Smooth muscle cell (in vitro differentiated cells): ENCODE measurements at regions not wholly inside any gene's neighbourhood (a gene's known extent, or its start where the extent isn't known, plus 50 kb on each side); places are given as distances from the start of the nearest gene placed in this dataset.
"Not testable (repeated sequence)": the region's sequence is repeated elsewhere in the genome, so short reads cannot be mapped to it uniquely, and the experiment has no call there.

ENCODE experiments used
- DNase-seq: peaks from one replicate; lab custom pipeline; 2025; ENCODE audit not compliant: unreplicated experiment; lab: John Stamatoyannopoulos, UW
- H2AFZ ChIP-seq: fragments of 200-600 bp; sonication (generic); 2 replicates; pipeline ENCODE4 v1.6.0; 2016; ENCODE audit warnings: antibody characterized with exemption, low read depth, mild to moderate bottlenecking
- H3F3A ChIP-seq: fragments of 200-600 bp; sonication (generic); 2 replicates; pipeline ENCODE4 v1.6.0; 2017; ENCODE audit warnings: antibody characterized with exemption, low read depth
- H3K27ac ChIP-seq: fragments of 200-600 bp; sonication (generic); 2 replicates; pipeline ENCODE4 v1.5.1; 2016; ENCODE audit warnings: low read depth, mild to moderate bottlenecking
- H3K27me3 ChIP-seq: fragments of 200-600 bp; sonication (generic); 2 replicates; pipeline ENCODE4 v1.6.1; 2016; ENCODE audit warnings: low read depth, mild to moderate bottlenecking
- H3K36me3 ChIP-seq: fragments of 200-600 bp; sonication (generic); 2 replicates; pipeline ENCODE4 v1.5.1; 2016; ENCODE audit warnings: low read depth
- H3K4me1 ChIP-seq: fragments of 200-600 bp; sonication (generic); 2 replicates; pipeline ENCODE4 v1.5.1; 2016; ENCODE audit warnings: low read depth
- H3K4me2 ChIP-seq: fragments of 200-600 bp; sonication (generic); 2 replicates; pipeline ENCODE4 v1.6.0; 2016; ENCODE audit warnings: mild to moderate bottlenecking
- H3K4me3 ChIP-seq: fragments of 200-600 bp; sonication (generic); 2 replicates; pipeline ENCODE4 v1.5.1; 2016; ENCODE audit warnings: mild to moderate bottlenecking
- H3K79me2 ChIP-seq: fragments of 200-600 bp; sonication (generic); 2 replicates; pipeline ENCODE4 v1.6.0; 2016; ENCODE audit warnings: low read depth, mild to moderate bottlenecking
- H3K9ac ChIP-seq: fragments of 200-600 bp; sonication (generic); 2 replicates; pipeline ENCODE4 v1.6.0; 2016; ENCODE audit warnings: low read depth
- H3K9me3 ChIP-seq: fragments of 200-600 bp; sonication (generic); replicated peaks from 2 replicates; pipeline ENCODE4 v1.5.1; 2016; ENCODE audit warnings: low read depth
- H4K20me1 ChIP-seq: fragments of 200-600 bp; sonication (generic); 2 replicates; pipeline ENCODE4 v1.6.0; 2016; ENCODE audit warnings: low read depth
- CTCF ChIP-seq: fragments of 200-600 bp; sonication (generic); IDR thresholded peaks from 2 replicates; pipeline ENCODE4 v1.5.1; 2017; ENCODE audit warnings: borderline replicate concordance, mild to moderate bottlenecking, antibody characterized with exemption; ENCODE audit not compliant: insufficient read depth, poor library complexity, severe bottlenecking
- WGBS: methylation state at CpG from one replicate; pipeline ENCODE4 v1.1.7; 2016; ENCODE audit warnings: low lambda C conversion rate; 5-methylcytosine and 5-hydroxymethylcytosine counted together

GRCh38 chr6:73929405-73929804, 233.4 kb downstream of the CD109 start:
- 70% methylated on average over 3 of the region's 3 CpGs for WGBS
- Histone ChIP-seq H4K20me1 (no peaks in the 10 kb centered on the region), H3K9ac (no peak overlapping the region), H3K79me2 (no peaks in the 10 kb centered on the region), H2AFZ (no peak overlapping the region), H3F3A (no peaks in the 10 kb centered on the region), H3K4me2 (no peak overlapping the region), H3K36me3 (no peaks in the 10 kb centered on the region), H3K27ac (no peak overlapping the region), H3K27me3 (no peaks in the 10 kb centered on the region), H3K9me3 (no peaks in the 10 kb centered on the region), H3K4me1 (no peaks in the 10 kb centered on the region), H3K4me3 (no peak overlapping the region)
- TF ChIP-seq CTCF = no peak
- DNase-seq = no peak

- TF ChIP-seq CTCF = no peak
- Histone ChIP-seq H3K9me3 (no peaks in the 10 kb centered on the region), H3K27ac (no peak overlapping the region), H3K4me1 (no peaks in the 10 kb centered on the region), H3K4me3 (no peak overlapping the region), H2AFZ (no peak overlapping the region), H3F3A (no peaks in the 10 kb centered on the region), H4K20me1 (no peaks in the 10 kb centered on the region), H3K4me2 (no peak overlapping the region), H3K79me2 (no peaks in the 10 kb centered on the region), H3K9ac (no peak overlapping the region), H3K36me3 (no peaks in the 10 kb centered on the region), H3K27me3 (no peaks in the 10 kb centered on the region)
- DNase-seq = no peak
Observed at GRCh38 chr6:73927421-73927820, 231.4 kb downstream of the CD109 start.

GRCh38 chr6:73925703-73926102, 229.7 kb downstream of the CD109 start:
- 92% methylated on average over 15 of the region's 17 CpGs for WGBS
- DNase-seq, H3K9ac ChIP-seq, H3K79me2 ChIP-seq, H3K9me3 ChIP-seq, H3K27ac ChIP-seq, H3K27me3 ChIP-seq, H3F3A ChIP-seq, H3K4me2 ChIP-seq, H4K20me1 ChIP-seq, H3K4me3 ChIP-seq, H3K36me3 ChIP-seq, H3K4me1 ChIP-seq, H2AFZ ChIP-seq: not testable (repeated sequence)

- no peaks in the 10 kb centered on the region for H3K4me1 ChIP-seq
- DNase-seq = no peak
- no peak overlapping the region for H3K4me2 ChIP-seq
- 83% methylated on average over 1 of the region's 1 CpG for WGBS
- no peaks in the 10 kb centered on the region for H3F3A ChIP-seq
- H3K4me3 ChIP-seq = no peak overlapping the region
- no peaks in the 10 kb centered on the region for H3K36me3 ChIP-seq
- no peak overlapping the region for H3K27ac ChIP-seq
- no peak overlapping the region for H3K9ac ChIP-seq
- no peak for TF ChIP-seq CTCF
- H3K9me3 ChIP-seq = no peaks in the 10 kb centered on the region
- H3K79me2 ChIP-seq = no peaks in the 10 kb centered on the region
- H4K20me1 ChIP-seq = no peaks in the 10 kb centered on the region
- no peaks in the 10 kb centered on the region for H3K27me3 ChIP-seq
- no peak overlapping the region for H2AFZ ChIP-seq
Observed at GRCh38 chr6:73923905-73924485, 228.0 kb downstream of the CD109 start.
